CD4-positive, alpha-beta T cell treated with Interleukin-6 for 4 hours (primary cell): ENCODE measurements at regions not wholly inside any gene's neighbourhood (a gene's known extent, or its start where the extent isn't known, plus 50 kb on each side); places are given as distances from the start of the nearest gene placed in this dataset.

Experiments used
- DNase-seq: peaks from one replicate; pipeline ENCODE4 v3.0.0-alpha.2; 2020; ENCODE audit warnings: mixed read lengths

- DNase-seq, result no peak
Measured at GRCh38 chr15:47502041-47502440, 215.3 kb upstream of the SEMA6D start.

DNA sequence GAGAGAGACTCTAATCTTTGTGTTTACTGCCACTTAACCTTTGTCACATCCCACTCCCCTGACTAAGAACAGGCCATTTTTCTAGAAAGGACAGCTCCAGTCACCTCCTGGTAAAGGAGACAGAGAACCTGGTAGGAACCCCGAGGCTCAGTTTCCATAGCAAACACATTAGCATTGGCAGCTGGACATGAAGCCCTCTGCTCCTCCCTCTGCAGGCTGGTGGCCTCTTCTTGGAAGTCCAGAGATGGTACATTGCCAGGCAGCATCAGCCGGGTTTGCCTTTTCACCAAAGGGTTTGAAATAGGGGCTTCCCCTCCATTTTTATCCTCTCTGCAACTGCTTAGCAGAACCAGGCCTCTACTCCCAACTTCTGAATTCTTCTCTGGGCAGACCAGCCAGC is 213.4 kb upstream of the SEMA6D start:
- no peak for DNase-seq

- DNase-seq, result no peak
Measured at GRCh38 chr15:47504624-47505256, 212.6 kb upstream of the SEMA6D start.

GRCh38 chr15:47505712-47506328 is 211.5 kb upstream of the SEMA6D start:
- no peak for DNase-seq

DNA sequence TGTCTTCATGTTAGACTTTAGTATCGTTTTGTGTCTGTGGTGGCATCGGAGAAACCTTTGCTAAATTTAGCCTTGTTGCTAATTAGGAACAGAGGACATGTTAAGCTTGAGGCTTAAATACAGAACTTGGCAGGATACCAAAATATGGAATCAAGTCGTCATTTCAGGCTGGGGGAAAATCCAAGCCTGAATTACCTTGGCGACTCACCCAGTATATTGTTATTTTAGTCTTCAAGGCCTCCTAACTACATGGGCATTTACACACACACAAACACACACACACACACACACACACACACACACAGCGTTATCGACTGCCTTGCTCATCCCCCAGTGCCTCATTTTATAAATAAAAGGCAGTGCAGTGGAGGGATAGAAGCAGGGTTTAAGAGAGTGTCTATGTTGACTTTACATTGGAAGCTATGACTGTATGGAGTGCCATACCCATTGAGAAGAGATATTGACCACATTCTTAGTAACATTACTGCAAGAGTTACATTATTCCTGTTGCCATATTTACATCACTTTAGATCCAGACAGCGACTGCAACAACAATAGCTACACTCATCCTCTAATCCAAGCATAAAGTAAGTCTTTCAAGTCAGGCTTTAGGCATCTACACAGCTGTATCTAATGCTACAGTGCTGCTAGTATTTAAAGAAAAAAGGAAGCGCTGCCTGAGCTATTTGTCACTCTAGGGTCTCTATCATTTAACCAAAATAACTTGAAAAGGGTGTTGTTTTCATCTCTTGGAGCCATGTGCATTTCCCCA is 210.8 kb upstream of the SEMA6D start:
- no peak for DNase-seq

GRCh38 chr15:47507221-47507985 is 209.9 kb upstream of the SEMA6D start:
- DNase-seq, result no peak

DNA sequence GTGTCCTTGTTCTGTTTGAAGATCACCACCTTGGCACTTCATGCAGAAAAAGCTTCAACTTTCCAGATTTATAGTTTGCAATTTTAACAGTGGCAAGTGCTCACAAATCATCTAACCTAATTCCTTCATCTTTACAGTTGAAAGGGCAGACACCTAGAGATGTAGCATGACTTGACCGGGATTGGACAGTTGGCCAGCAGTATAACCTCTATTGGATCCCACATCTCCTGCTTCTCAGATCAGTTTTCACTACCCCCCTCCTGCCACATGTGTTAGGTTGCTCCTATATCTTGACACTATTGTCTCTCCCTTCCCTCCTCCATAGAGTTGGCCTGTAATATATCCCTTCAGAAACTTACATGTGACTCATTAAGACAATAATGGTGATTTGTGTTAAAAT is 206.0 kb upstream of the SEMA6D start:
- DNase-seq, result no peak

DNA sequence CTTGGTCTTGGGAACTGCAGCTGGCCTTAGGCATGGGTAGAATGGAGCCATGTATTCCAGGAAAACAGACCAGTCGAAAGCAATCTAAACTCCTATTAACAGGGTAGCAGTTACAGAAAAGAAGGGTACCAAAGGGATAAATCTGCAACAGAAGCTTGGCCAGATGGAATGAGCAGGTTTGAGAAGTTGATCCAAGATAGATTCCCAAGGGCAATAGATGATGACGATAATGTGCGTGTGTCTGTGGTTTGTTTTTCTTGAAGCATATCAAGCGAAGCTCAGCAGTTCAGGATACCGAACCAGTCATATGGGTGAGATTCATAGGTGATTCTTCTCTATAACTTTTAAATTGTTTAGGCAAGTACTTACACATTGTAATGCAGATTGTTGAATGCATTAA is 203.8 kb upstream of the SEMA6D start:
- no peak for DNase-seq

- no peak for DNase-seq
Measured at GRCh38 chr15:47514200-47514652, 203.1 kb upstream of the SEMA6D start.

GRCh38 chr15:47516558-47516957 is 200.7 kb upstream of the SEMA6D start:
- no peak for DNase-seq

GRCh38 chr15:47516972-47517371 is 200.3 kb upstream of the SEMA6D start:
- no peak for DNase-seq

- no peak for DNase-seq
Measured at GRCh38 chr15:47517737-47518136, 199.6 kb upstream of the SEMA6D start.

- DNase-seq, result no peak
Measured at GRCh38 chr15:47523681-47524475, 193.4 kb upstream of the SEMA6D start.

- DNase-seq, result no peak
Measured at GRCh38 chr15:47529241-47529640, 188.1 kb upstream of the SEMA6D start.

DNA sequence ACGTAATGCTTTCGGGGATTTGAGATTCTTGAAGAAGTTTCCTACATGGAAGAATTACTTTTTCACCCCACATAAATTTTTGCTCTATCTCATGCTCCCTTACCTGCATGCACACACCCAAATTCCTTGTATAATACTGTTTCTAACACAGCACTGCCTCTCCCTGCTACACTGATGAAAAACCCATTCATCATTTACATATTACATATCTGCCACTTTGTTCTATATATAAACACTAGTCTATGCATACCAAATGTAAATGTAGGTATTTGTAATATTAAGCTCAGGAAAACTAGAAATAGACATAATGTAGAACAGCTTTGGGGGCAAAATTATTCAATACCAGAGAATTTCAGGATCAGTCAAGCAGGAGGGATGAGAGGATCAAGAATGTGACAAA is 182.6 kb upstream of the SEMA6D start:
- DNase-seq, result no peak

- no peak for DNase-seq
Measured at GRCh38 chr15:47541562-47541961, 175.7 kb upstream of the SEMA6D start.

- no peak for DNase-seq
Measured at GRCh38 chr15:47542312-47542989, 174.9 kb upstream of the SEMA6D start.

DNA sequence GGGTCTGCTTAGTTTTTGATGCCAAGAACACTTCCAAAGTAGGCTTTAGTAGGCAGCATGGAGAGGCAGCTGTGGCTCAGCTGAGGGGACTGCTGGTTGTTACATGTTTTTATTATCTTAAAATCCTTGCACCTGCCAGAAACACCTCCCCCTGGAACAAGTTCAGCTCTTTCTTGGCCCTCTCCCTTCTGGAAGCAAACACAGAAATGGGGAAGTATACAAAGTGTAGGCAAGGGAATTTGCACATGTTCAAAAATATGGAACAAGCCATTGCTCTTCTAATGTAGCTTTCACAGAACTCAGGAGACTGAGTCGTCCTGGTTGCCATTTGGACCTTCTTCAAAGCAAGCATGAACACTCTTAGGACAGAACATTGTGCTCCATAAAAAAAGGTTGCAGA is 169.1 kb upstream of the SEMA6D start:
- no peak for DNase-seq

- DNase-seq, result no peak
Measured at GRCh38 chr15:47548986-47549385, 168.3 kb upstream of the SEMA6D start.

DNA sequence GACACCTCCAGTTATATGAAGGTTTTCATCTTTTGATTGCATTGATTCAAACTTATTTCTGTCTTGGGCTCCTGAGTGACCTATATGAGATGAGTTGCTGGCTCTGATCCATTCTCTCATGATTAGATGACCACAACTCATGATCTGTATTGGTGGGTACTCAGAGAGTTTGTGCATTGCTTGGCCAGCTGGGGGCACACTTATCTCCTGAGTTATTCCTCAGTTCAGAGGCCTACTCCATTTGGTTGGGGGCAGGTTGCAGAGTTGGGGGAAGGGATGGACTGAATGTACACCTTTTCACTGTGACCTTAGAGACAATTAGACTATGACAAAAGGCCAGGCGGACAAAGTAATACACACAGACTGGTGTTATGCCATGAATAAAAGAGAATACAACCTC is 166.2 kb upstream of the SEMA6D start:
- DNase-seq, result no peak

DNA sequence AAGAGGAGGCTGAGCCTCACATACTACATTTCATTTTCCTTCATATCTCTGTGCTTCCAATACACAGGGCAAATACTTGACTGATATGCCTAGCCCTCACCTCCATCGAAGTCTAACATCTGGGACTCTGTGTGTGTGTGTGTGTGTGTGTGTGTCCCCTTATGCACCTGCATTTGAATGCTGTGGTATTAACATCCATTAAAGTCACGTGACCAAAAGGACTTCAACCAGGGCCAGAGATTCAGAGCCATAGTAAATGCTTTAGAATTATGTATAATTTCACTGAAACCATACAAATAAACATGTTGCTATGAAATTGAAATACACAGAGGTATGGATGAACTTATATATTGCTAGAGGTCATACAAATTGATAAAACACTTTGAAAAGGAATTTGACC is 165.8 kb upstream of the SEMA6D start:
- DNase-seq, result no peak
